MM.1S (cell line): ENCODE measurements at regions not wholly inside any gene's neighbourhood (a gene's known extent, or its start where the extent isn't known, plus 50 kb on each side); places are given as distances from the start of the nearest gene placed in this dataset.

Experiments
- CTCF ChIP-seq: fragments of 300-600 bp; sonication (generic); IDR thresholded peaks from 2 replicates; pipeline ENCODE4 v1.5.1; 2016; ENCODE audit warnings: antibody characterized with exemption, low read length, mixed read lengths
- EZH2 ChIP-seq: fragments of 300-600 bp; sonication (generic); optimal IDR thresholded peaks from 2 replicates; pipeline ENCODE3; 2017; ENCODE audit warnings: low read depth, mild to moderate bottlenecking, antibody characterized with exemption, low read length, mixed read lengths

- TF ChIP-seq EZH2 (no peak), CTCF (no peak)
Measured at GRCh38 chr15:36263666-36264065, 315.8 kb upstream of the CDIN1 start.
